Ovary (tissue), 7 donors: ENCODE measurements at regions not wholly inside any gene's neighbourhood (a gene's known extent, or its start where the extent isn't known, plus 50 kb on each side); places are given as distances from the start of the nearest gene placed in this dataset.

Source experiments
- DNase-seq, 5 donors: peaks; one replicate each; pipeline ENCODE4 v3.0.0-alpha.2; 2019 to 2020
- H3K27ac ChIP-seq, 2 donors: fragments of 200-600 bp; one replicate each; pipeline versions ENCODE4 v1.5.1 to v1.8.0; 2019 to 2022
- H3K27me3 ChIP-seq: fragments of 200-600 bp; one replicate; pipeline ENCODE4 v1.8.0; 2022
- H3K36me3 ChIP-seq: fragments of 200-600 bp; sonication (generic); one replicate; pipeline ENCODE4 v1.5.1; 2019
- H3K4me1 ChIP-seq: one replicate; pipeline ENCODE4 v1.8.1; 2013; ENCODE audit warnings: mild to moderate bottlenecking, moderate library complexity; ENCODE audit not compliant: insufficient read depth
- H3K4me3 ChIP-seq: fragments of 200-600 bp; sonication (generic); one replicate; pipeline ENCODE4 v1.5.1; 2017
- H3K9me3 ChIP-seq, 2 donors: fragments of 200-600 bp in 1 of 2; sonication (generic) in 1 of 2; one replicate each; pipeline versions ENCODE4 v1.5.1 to v1.8.1; 2013 to 2019; ENCODE audit warnings: mild to moderate bottlenecking in 1 of 2, moderate library complexity in 1 of 2
- EP300 ChIP-seq: sonication (generic); formaldehyde crosslinking; IDR thresholded peaks from one replicate; pipeline ENCODE4 v1.6.1; 2017; ENCODE audit warnings: antibody characterized with exemption
- POLR2A ChIP-seq: fragments of 450-650 bp; IDR thresholded peaks from one replicate; pipeline ENCODE4 v1.6.1; 2017; ENCODE audit warnings: antibody characterized with exemption, mild to moderate bottlenecking, moderate library complexity
- WGBS, 3 donors: extraction: QIAGEN DNeasy Blood & Tissue Kit in 1 of 3; methylation state at CpG; one replicate each; pipeline versions ENCODE4 v1.1.5 to v1.1.7; 2013 to 2017; 5-methylcytosine and 5-hydroxymethylcytosine counted together
- intact Hi-C, 4 donors: fragments of 100-400 bp; cut with DNase I; formaldehyde crosslinking; loops; one replicate each; pipeline versions ENCODE4 v1.11.0 to v1.15.1; 2022 to 2023
- TF ChIP-seq, protein P1 (sequence below), 3 donors: fragments of 450-650 bp in 2 of 3; fragments of 200-600 bp in 1 of 3; IDR thresholded peaks; one replicate each; pipeline versions ENCODE4 v1.5.1 to v1.8.0; 2016 to 2022; ENCODE audit warnings: antibody characterized with exemption in 3 of 3, mild to moderate bottlenecking in 1 of 3
- donor health status: DM: no; HTN: no; CAD: no; lungs with moderate emphysema.
- donor health status: DM: no; HTN: no; CAD: no.
- donor health status: Bipolar disorder and iron deficiency.
- donor health status: DM: no; HTN: no; CAD: no.
- donor health status: DM: yes; HTN: yes; CAD: no.

DNA sequence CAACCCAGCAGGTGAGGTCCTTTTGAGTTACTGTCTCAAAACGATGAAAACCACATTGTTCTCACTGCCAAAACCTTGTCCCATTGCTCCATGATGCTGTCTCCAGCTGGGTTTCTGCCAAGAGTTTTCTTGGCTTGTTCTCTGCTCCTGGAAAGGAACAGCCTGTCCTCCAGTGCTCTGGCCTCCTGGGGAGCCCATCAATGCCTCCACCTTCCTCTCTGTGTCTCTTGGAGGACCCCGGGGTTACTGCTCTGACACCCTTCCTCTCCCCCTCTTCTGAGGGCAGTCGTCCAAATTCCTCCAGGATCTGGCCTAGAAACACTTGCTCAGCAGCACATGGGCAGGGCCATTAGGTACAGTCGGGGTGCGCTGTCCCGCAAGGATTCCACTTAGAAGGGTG is 63.9 kb upstream of the RGMA start:
- TF ChIP-seq, protein P1, sequence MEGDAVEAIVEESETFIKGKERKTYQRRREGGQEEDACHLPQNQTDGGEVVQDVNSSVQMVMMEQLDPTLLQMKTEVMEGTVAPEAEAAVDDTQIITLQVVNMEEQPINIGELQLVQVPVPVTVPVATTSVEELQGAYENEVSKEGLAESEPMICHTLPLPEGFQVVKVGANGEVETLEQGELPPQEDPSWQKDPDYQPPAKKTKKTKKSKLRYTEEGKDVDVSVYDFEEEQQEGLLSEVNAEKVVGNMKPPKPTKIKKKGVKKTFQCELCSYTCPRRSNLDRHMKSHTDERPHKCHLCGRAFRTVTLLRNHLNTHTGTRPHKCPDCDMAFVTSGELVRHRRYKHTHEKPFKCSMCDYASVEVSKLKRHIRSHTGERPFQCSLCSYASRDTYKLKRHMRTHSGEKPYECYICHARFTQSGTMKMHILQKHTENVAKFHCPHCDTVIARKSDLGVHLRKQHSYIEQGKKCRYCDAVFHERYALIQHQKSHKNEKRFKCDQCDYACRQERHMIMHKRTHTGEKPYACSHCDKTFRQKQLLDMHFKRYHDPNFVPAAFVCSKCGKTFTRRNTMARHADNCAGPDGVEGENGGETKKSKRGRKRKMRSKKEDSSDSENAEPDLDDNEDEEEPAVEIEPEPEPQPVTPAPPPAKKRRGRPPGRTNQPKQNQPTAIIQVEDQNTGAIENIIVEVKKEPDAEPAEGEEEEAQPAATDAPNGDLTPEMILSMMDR (IDR thresholded peaks at IDR 0.05), result no peak
- no peak for TF ChIP-seq EP300
- TF ChIP-seq POLR2A, result no peak
- peaks cover 10% of the 10 kb centered on the region for H3K4me1 ChIP-seq
- no peak overlapping the region for H3K4me3 ChIP-seq
- no peaks in the 10 kb centered on the region for H3K9me3 ChIP-seq
- no peaks in the 10 kb centered on the region for H3K27me3 ChIP-seq
- intact Hi-C loops, result no loop called here
- no peak overlapping the region for H3K27ac ChIP-seq
- DNase-seq, result peak; percentile 80 to 95 (median 86)
- H3K36me3 ChIP-seq, result no peaks in the 10 kb centered on the region
- 9 to 13% (median 10%) methylated on average over 6 of the region's 6 CpGs for WGBS, 3 donors

DNA sequence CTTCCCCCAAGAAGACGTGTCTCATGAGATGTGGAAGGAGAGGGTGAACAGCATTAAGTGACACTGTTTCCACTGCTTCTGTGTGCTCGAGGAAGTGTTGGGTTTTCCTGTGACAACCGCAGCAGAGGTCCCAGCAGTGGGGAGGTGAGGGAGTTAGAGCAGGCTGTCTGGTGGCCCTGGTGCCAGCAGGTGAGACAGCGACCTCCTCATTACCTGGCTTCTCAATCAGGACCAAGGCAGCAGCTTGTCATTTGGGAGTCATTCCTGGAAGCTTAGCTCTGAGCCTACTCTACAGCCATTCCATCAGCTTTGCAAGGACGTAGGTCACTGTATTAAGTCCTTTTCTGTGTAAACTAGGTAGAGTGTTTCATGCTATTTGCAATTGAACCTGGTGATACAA is 63.3 kb upstream of the RGMA start:
- TF ChIP-seq, protein P1 (IDR thresholded peaks at IDR 0.05), result no peak
- TF ChIP-seq EP300 (no peak), POLR2A (no peak)
- no peaks in the 10 kb centered on the region for H3K27me3 ChIP-seq
- 80 to 82% (median 80%) methylated on average over 5 of the region's 5 CpGs for WGBS, 3 donors
- H3K27ac ChIP-seq, result no peak overlapping the region
- intact Hi-C loops, result no loop called here
- H3K9me3 ChIP-seq, result no peaks in the 10 kb centered on the region
- H3K4me1 ChIP-seq, result peaks cover 10% of the 10 kb centered on the region
- no peaks in the 10 kb centered on the region for H3K36me3 ChIP-seq
- no peak overlapping the region for H3K4me3 ChIP-seq
- no peak for DNase-seq

DNA sequence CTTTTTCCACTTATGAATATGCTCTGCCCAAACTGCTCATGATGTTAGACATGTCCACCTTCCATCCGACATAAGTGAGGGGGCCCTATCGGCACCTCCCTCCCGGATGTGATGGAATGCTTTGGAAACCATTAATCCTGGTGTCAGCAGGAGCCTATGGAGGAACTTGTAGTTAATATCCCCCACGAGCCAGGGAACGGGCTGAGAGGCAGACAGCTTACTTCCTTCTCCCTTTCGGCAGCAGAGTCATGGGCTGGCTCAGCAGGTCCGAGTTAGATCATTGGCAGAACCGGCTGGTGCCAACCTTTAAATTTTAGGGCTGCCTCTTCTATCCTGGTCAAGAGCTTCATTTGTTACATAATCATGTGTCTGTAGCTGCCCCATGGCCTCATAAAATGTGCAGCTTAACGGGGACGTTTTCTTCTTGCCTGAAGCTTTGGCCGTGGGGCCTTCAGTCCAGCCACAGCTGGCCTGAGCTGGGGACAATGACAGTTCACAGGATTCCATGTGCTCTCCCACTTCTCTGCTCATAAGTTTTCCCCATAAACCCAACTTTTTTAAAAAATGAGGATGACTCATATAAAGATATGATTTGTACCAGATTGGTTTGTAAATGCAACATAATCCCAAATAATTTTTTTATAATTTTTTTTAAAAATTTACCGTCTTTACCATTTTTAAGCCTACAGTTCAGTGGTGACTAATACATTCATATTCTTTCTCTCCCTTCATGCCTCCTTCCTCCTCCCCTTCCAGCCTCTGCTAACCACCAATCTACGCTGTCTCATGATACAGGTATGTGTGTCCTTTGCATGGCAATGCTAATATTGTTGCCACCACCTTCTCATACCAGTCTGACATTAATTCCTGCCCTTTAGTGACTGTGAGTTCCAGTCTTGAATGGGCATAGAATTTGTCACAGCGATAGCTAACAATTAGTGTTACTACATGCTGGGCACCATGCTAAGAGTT is 62.2 kb upstream of the RGMA start:
- Histone ChIP-seq H3K4me1 (peaks cover 10% of the 10 kb centered on the region), H3K27ac (no peak overlapping the region), H3K9me3 (no peaks in the 10 kb centered on the region), H3K36me3 (no peaks in the 10 kb centered on the region), H3K4me3 (no peak overlapping the region), H3K27me3 (no peaks in the 10 kb centered on the region)
- WGBS, 3 donors, result 68 to 76% (median 74%) methylated on average over 14 of the region's 14 CpGs
- DNase-seq, result no peak
- intact Hi-C loops, result no loop called here
- TF ChIP-seq, protein P1 (IDR thresholded peaks at IDR 0.05), result no peak
- TF ChIP-seq EP300 (no peak), POLR2A (no peak)

DNA sequence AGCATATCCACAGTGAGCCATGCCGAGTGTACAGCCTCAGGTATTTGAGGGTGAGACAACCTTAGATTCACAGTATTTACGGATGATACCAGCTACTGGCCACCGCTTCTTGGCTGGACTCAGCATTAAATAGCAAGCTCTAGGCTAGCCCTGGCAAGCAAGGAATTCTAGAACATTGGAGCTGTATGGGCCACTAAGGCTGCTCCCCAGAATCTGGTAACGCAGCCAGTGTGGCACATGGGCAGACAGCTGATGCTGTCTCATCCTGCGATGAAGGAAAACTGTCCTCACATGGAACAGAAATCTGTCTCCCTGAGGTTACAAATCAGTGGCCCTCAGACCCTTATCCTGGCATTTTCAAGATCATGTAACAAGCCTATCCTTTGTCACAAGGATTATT is 57.6 kb upstream of the RGMA start:
- H3K9me3 ChIP-seq, result no peaks in the 10 kb centered on the region
- peaks cover 8% of the 10 kb centered on the region for H3K4me1 ChIP-seq
- intact Hi-C loops, result loop anchor here in 2 of 4 donors (5.0 to 10.0 kb wide), 2 partner anchors 52 to 636 kb away; no protein-coding TSS in a partner anchor
- no peak overlapping the region for H3K4me3 ChIP-seq
- H3K27ac ChIP-seq, result no peak overlapping the region
- 92 to 95% (median 94%) methylated on average over 5 of the region's 5 CpGs for WGBS, 3 donors
- DNase-seq, result no peak
- H3K27me3 ChIP-seq, result no peaks in the 10 kb centered on the region
- TF ChIP-seq POLR2A, result no peak
- TF ChIP-seq, protein P1 (IDR thresholded peaks at IDR 0.05), result no peak
- no peak for TF ChIP-seq EP300
- no peaks in the 10 kb centered on the region for H3K36me3 ChIP-seq
